ENCODE measurements at regions not wholly inside any gene's neighbourhood (a gene's known extent, or its start where the extent isn't known, plus 50 kb on each side); places are given as distances from the start of the nearest gene placed in this dataset.

GRCh38 chr6:28734443-28734959 lies 189.3 kb downstream of the TRIM27 start:
- no peak for DNase-seq (ENCODE audit: low read depth, low spot score)

- no peak for DNase-seq (ENCODE audit: low read depth, low spot score)
Measured at GRCh38 chr6:28736121-28736520, 187.7 kb downstream of the TRIM27 start.

GRCh38 chr6:28737750-28738395 lies 185.9 kb downstream of the TRIM27 start:
- no peak for DNase-seq (ENCODE audit: low read depth, low spot score)

DNA sequence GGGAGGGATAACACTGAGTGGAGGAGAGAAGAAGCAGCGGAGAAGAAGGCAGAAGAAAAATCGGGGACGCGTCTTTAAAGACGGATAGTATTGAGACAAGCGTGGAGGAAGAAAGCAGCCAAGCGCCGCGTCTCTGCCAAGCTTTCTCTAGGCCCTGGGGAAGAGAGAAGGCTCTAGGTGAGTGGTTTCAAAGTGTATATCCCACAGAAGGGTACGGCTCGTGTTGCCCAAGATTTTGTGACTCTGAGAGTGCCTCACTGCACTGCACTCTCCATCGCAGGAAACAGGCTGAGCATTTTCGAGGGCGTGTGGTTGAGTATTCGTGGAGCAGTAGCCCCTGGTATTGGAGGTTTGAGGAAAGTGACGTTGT lies 185.4 kb downstream of the TRIM27 start:
- DNase-seq (ENCODE audit: low read depth, low spot score) = no peak

- DNase-seq (ENCODE audit: low read depth, low spot score) = no peak
Measured at GRCh38 chr6:28741363-28741762, 182.4 kb downstream of the TRIM27 start.

DNA sequence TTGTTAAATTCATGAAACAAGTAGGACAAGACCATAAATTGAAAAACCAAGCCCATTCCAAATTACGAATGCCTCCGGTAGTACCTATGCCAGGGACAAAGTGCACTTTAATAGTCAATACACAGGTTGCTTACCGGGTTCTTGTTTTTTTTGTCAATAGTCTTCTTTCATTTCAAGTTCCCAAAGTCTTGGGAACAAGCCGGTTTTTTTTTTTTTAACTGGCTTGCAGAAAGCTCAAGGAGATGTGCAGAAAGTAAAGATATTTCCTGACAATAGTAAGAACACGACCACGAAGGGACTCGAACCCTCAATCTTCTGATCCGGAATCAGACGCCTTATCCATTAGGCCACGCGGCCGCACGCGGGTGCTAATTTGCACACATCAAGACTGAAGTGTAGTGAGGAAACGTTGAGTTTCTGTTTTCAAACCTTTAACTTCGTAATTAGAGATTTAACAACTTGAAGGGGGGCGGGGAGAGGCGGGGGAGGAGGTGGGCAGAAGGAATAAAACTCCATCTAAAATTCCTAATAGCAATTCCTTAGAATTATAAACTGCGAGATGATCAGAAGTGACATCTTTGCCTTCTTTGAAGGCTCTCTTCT lies 181.0 kb downstream of the TRIM27 start:
- DNase-seq (ENCODE audit: low read depth, low spot score) = peak; percentile 33

DNA sequence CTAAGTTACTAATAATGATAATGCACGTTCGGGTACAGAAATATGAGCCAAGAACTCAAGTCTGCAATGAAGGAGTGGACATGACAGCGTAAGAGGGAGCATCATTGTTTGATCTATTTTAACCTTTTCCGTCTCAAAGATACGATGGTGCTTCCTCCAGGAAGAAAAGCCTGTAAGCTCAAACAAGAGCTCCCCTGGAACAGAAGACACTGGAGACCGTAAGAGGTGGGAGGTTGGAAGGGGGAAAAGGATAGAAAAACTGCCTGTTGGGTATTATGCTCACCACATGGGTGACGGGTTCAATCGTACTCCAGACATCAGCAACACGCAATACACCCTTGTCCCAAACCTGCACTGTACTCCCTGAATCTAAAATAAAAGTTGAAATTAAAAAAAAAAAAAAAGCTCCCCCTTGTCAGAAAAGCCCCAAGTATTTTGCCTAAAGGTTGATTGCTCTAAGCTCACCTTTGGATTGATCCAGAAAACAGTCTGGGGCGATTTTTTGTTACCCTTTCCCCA lies 180.5 kb downstream of the TRIM27 start:
- no peak for DNase-seq (ENCODE audit: low read depth, low spot score)

DNA sequence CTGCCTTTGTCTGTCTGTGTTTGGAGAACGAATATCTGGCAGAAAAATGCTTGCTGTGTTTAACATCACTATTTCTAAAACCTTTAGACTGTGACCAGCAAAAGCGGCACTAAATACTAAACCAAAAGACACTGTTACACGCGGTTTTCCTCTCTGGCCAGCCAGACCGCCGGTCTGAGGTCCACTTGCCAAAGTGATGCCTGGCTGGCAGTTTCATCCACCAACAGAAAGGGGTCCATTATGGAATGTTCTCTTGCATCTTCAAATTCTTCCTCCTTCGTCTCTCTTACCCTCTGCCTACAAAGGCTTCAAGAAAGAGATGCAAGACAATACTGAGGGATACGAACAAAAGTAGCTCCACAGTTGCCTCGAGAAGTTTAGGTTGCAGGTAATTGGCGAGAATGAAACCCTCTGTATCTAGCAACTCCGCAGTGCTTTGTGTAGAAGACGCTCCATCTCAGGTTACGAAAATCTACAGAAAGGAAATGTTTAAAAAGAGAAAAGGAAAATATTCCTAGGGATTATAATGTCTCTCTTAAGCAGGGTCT lies 176.6 kb downstream of the TRIM27 start:
- no peak for DNase-seq (ENCODE audit: low read depth, low spot score)

- peak; percentile 62 for DNase-seq (ENCODE audit: low read depth, low spot score)
Measured at GRCh38 chr6:28747631-28748157, 176.1 kb downstream of the TRIM27 start.

- DNase-seq (ENCODE audit: low read depth, low spot score) = no peak
Measured at GRCh38 chr6:28748192-28748591, 175.6 kb downstream of the TRIM27 start.

- DNase-seq (ENCODE audit: low read depth, low spot score) = no peak
Measured at GRCh38 chr6:28750926-28751458, 172.8 kb downstream of the TRIM27 start.

- DNase-seq (ENCODE audit: low read depth, low spot score) = no peak
Measured at GRCh38 chr6:28751514-28751913, 172.3 kb downstream of the TRIM27 start.

DNA sequence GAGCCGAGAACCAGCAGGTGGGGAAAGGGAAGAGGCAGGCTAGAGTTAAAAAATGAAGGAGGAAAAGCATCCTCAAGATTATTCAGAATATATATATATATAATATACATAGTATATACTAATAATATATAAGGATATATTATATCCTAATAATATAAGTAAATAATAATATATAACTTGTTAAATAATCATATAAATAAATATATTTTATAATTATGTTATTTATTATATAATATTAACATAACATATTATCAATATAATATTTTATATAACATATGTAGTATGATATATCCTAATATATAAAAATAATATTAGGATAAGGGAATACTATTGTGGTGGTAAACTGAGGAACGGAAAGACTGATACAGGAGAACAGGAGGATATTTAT lies 171.8 kb downstream of the TRIM27 start:
- DNase-seq (ENCODE audit: low read depth, low spot score) = no peak

GRCh38 chr6:28757429-28758045 lies 166.2 kb downstream of the TRIM27 start:
- peak; percentile 11 for DNase-seq (ENCODE audit: low read depth, low spot score)

DNA sequence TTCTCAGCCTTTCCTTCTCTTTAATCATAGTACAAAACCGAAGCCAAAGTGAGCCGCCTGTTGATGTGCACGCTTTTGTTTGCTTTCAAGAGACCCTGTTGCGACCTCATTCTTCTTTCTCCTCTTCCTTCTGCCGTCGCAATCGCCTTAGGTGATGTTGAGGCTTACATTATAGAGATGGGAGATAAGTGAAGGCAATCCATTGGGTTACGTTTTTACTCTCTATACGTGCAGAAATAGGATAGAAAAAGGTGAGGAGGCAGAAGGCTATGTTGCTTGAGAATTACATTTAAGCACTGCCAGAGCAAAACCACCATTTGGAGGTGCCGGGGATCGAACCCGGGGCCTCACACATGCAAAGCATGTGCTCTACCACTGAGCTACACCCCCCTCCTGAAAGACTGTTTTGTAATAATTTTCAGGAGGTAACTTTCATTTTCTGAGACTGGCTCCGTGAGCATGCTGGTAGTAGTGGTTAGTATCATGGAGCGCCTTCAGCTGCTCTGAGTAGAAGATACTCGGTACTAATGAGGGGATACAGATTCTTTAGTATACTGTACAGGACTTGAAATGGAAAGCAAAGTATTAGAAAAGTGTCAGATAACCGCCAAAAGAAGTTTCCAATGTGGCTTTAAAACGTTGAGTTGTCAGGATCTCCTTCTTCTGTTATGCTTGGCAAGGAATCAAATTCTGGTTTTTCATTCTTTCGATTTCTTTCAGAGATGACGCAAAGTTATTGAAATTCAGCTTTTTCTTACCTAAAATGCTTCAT lies 165.6 kb downstream of the TRIM27 start:
- peak; percentile 51 for DNase-seq (ENCODE audit: low read depth, low spot score)

- DNase-seq (ENCODE audit: low read depth, low spot score) = no peak
Measured at GRCh38 chr6:28758818-28759235, 165.0 kb downstream of the TRIM27 start.

- no peak for DNase-seq (ENCODE audit: low read depth, low spot score)
Measured at GRCh38 chr6:28764014-28764723, 159.6 kb downstream of the TRIM27 start.

- DNase-seq (ENCODE audit: low read depth, low spot score) = no peak
Measured at GRCh38 chr6:28764761-28765282, 159.0 kb downstream of the TRIM27 start.

DNA sequence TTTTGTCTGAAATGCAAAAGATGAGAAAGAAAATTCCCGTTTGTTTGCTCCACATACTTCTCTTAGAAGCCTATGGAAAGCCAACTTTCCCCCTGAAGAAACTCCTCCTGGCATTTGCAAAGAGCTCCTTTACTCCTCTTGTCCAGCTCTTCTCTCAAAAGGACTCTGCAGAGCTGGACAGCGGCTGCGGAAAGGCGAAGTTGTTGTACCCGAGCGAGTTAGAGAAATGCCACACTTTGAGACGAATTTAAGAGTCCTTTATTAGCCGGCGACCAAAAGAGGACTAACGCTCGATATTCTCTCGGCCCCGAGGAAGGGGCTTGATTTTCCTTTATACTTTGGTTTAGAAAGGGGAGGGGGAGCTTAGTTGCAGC lies 157.8 kb downstream of the TRIM27 start:
- DNase-seq (ENCODE audit: low read depth, low spot score) = no peak

GRCh38 chr6:28766426-28766825 lies 157.4 kb downstream of the TRIM27 start:
- no peak for DNase-seq (ENCODE audit: low read depth, low spot score)

All from astrocyte of the hippocampus (primary cell).